ENCODE measurements at regions not wholly inside any gene's neighbourhood (a gene's known extent, or its start where the extent isn't known, plus 50 kb on each side); places are given as distances from the start of the nearest gene placed in this dataset.

DNA sequence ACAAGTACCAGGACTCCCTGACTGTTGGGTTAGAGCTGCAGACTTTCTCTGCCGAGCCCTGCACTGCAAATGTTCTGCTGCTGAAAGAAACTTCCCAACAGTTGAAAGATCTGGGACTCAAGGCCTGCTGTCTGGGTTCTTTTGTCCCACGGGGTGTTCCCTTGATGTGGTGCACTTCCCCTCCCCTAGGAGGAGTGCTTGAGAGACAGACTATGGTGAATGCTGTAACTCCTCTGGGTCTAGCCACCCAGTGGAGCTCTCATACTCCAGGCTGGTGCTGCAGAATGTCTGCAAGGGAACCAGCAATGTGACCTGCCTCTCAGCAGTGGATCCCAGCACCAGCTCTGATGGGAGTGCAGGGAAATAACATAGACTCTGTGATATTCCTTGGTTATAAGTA lies 129.2 kb upstream of the SLCO1B1 start:
- Histone ChIP-seq H3K4me3 (ENCODE audit: low read depth, low read length, poor library complexity, severe bottlenecking) (no peak overlapping the region), H3K79me2 (ENCODE audit: insufficient read depth, low read depth, low read length) (no peaks in the 10 kb centered on the region), H3K36me3 (ENCODE audit: insufficient read depth, low read length) (no peaks in the 10 kb centered on the region), H3K4me1 (ENCODE audit: insufficient read depth, low read length, poor library complexity, severe bottlenecking) (no peaks in the 10 kb centered on the region), H3K9me2 (ENCODE audit: insufficient read depth, low read length) (no peaks in the 10 kb centered on the region), H3K9me3 (ENCODE audit: low read length) (no peaks in the 10 kb centered on the region), H3K27ac (ENCODE audit: low read depth, low read length, poor library complexity, severe bottlenecking) (no peak overlapping the region), H2AFZ (ENCODE audit: low read length) (no peak overlapping the region), H4K20me1 (ENCODE audit: insufficient read depth, low read length) (no peaks in the 10 kb centered on the region), H3K4me2 (ENCODE audit: low read length) (no peak overlapping the region)
- POLR2A ChIA-PET, result no interaction called here
- CTCF ChIA-PET (ENCODE audit: unreplicated experiment), result no interaction called here
- BruUV-seq (replicated peaks), result no TSS peak
- no peak for DNase-seq (ENCODE audit: low spot score)
- intact Hi-C loops (cut with micrococcal nuclease; ENCODE audit: unreplicated experiment), result no loop called here
- no peak for TF ChIP-seq EZH2phosphoT487 (IDR thresholded peaks at IDR 0.05; ENCODE audit: borderline replicate concordance, low read depth, low read length)
- TF ChIP-seq, protein P1, sequence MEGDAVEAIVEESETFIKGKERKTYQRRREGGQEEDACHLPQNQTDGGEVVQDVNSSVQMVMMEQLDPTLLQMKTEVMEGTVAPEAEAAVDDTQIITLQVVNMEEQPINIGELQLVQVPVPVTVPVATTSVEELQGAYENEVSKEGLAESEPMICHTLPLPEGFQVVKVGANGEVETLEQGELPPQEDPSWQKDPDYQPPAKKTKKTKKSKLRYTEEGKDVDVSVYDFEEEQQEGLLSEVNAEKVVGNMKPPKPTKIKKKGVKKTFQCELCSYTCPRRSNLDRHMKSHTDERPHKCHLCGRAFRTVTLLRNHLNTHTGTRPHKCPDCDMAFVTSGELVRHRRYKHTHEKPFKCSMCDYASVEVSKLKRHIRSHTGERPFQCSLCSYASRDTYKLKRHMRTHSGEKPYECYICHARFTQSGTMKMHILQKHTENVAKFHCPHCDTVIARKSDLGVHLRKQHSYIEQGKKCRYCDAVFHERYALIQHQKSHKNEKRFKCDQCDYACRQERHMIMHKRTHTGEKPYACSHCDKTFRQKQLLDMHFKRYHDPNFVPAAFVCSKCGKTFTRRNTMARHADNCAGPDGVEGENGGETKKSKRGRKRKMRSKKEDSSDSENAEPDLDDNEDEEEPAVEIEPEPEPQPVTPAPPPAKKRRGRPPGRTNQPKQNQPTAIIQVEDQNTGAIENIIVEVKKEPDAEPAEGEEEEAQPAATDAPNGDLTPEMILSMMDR (conservative IDR thresholded peaks at IDR 0.05; ENCODE audit: low read length), result no peak

DNA sequence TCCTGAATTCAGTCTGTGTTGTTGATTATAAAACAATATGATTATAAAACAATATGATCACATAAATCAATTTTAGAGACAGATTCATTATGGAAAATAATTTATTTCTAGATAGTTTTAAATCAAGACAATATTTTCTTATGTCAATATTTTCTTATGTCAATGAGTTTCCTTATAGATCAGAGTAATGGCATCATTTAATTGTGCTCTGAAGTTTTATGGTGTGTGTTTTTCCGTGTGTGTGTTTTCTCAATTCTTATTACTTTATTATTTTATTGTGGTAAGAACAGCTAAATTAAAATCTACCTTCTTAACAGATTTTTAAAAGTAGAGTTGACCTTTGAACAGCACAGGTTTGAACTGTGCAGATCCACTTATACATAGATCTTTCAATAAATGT lies 105.3 kb upstream of the SLCO1B1 start:
- intact Hi-C loops (cut with micrococcal nuclease; ENCODE audit: unreplicated experiment), result no loop called here
- no peak overlapping the region for H2AFZ ChIP-seq (ENCODE audit: low read length)
- ChIA-PET POLR2A (no interaction called here), CTCF (ENCODE audit: unreplicated experiment) (no interaction called here)
- no peaks in the 10 kb centered on the region for H3K9me3 ChIP-seq (ENCODE audit: low read length)
- no peak overlapping the region for H3K4me3 ChIP-seq (ENCODE audit: low read depth, low read length, poor library complexity, severe bottlenecking)
- no peak for TF ChIP-seq EZH2phosphoT487 (IDR thresholded peaks at IDR 0.05; ENCODE audit: borderline replicate concordance, low read depth, low read length)
- TF ChIP-seq, protein P1 (conservative IDR thresholded peaks at IDR 0.05; ENCODE audit: low read length), result no peak
- no peaks in the 10 kb centered on the region for H3K4me1 ChIP-seq (ENCODE audit: insufficient read depth, low read length, poor library complexity, severe bottlenecking)
- DNase-seq (ENCODE audit: low spot score), result no peak
- H3K9me2 ChIP-seq (ENCODE audit: insufficient read depth, low read length), result no peaks in the 10 kb centered on the region
- H3K27ac ChIP-seq (ENCODE audit: low read depth, low read length, poor library complexity, severe bottlenecking), result no peak overlapping the region
- no peaks in the 10 kb centered on the region for H4K20me1 ChIP-seq (ENCODE audit: insufficient read depth, low read length)
- H3K4me2 ChIP-seq (ENCODE audit: low read length), result no peak overlapping the region
- no peaks in the 10 kb centered on the region for H3K79me2 ChIP-seq (ENCODE audit: insufficient read depth, low read depth, low read length)
- H3K36me3 ChIP-seq (ENCODE audit: insufficient read depth, low read length), result no peaks in the 10 kb centered on the region
- no TSS peak for BruUV-seq (replicated peaks)

DNA sequence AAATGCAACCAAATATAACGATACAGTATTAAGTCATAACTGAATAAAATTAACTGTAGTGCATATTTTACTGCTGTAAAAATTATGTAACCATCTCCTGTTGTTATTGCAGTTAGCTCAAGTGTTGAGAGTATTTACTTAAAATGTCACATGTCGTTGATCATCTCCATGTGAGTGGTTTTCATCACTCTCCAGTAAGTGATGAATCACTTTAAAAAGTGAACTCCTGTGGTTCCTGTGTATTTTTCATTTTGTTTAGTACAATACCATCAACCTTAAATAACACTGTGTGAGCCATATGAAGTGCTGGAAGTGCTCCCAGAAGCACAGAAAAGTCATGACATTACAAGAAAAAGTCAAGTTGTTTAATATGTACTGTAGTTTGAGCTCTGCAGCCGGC lies 104.7 kb upstream of the SLCO1B1 start:
- Histone ChIP-seq H3K4me3 (ENCODE audit: low read depth, low read length, poor library complexity, severe bottlenecking) (no peak overlapping the region), H3K4me1 (ENCODE audit: insufficient read depth, low read length, poor library complexity, severe bottlenecking) (no peaks in the 10 kb centered on the region), H3K36me3 (ENCODE audit: insufficient read depth, low read length) (no peaks in the 10 kb centered on the region), H3K79me2 (ENCODE audit: insufficient read depth, low read depth, low read length) (no peaks in the 10 kb centered on the region), H3K9me3 (ENCODE audit: low read length) (no peaks in the 10 kb centered on the region), H3K4me2 (ENCODE audit: low read length) (no peak overlapping the region), H2AFZ (ENCODE audit: low read length) (no peak overlapping the region), H3K27ac (ENCODE audit: low read depth, low read length, poor library complexity, severe bottlenecking) (no peak overlapping the region), H3K9me2 (ENCODE audit: insufficient read depth, low read length) (no peaks in the 10 kb centered on the region), H4K20me1 (ENCODE audit: insufficient read depth, low read length) (no peaks in the 10 kb centered on the region)
- no peak for DNase-seq (ENCODE audit: low spot score)
- intact Hi-C loops (cut with micrococcal nuclease; ENCODE audit: unreplicated experiment), result no loop called here
- BruUV-seq (replicated peaks), result no TSS peak
- ChIA-PET CTCF (ENCODE audit: unreplicated experiment) (no interaction called here), POLR2A (no interaction called here)
- TF ChIP-seq, protein P1 (conservative IDR thresholded peaks at IDR 0.05; ENCODE audit: low read length), result no peak
- no peak for TF ChIP-seq EZH2phosphoT487 (IDR thresholded peaks at IDR 0.05; ENCODE audit: borderline replicate concordance, low read depth, low read length)

Measured in OCI-LY7 (cell line).